H7 (cell line): ENCODE measurements at regions not wholly inside any gene's neighbourhood (a gene's known extent, or its start where the extent isn't known, plus 50 kb on each side); places are given as distances from the start of the nearest gene placed in this dataset.

Experiments
- DNase-seq: peaks from one replicate; pipeline ENCODE4 v3.0.0; 2012
- H3K27me3 ChIP-seq: 2 replicates; pipeline ENCODE4 v1.6.0; 2011; ENCODE audit warnings: mild to moderate bottlenecking, low read length; ENCODE audit not compliant: control insufficient read depth, insufficient read depth
- H3K36me3 ChIP-seq: replicated peaks from 2 replicates; pipeline ENCODE4 v1.5.1; 2011; ENCODE audit warnings: low read length; ENCODE audit not compliant: control insufficient read depth, insufficient read depth
- H3K4me3 ChIP-seq: 2 replicates; pipeline ENCODE4 v1.5.1; 2011; ENCODE audit warnings: low read depth, mild to moderate bottlenecking, control low read depth, low read length, moderate library complexity; ENCODE audit not compliant: insufficient read depth

DNA sequence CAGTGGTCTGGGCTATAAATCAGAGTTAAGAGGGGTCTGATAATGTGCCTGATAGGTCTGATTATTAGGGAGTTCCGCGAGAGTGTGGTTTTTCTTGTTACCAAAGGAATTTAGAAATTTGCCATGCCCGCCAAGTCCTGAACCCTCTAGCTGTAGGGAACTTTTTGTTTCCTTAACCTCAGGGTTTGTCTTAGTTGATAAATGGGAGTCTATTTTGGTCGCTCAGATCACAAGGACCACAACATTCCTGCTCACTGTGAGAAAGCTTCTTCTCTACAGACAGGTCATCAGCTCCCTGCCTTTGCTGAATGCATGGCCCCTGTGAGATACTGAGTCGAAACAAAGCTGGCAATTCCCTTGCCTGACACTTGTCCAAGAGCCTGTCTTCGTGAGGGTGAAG, 497.8 kb downstream of the HS3ST4 start:
- no peaks in the 10 kb centered on the region for H3K27me3 ChIP-seq
- no peaks in the 10 kb centered on the region for H3K36me3 ChIP-seq
- no peak overlapping the region for H3K4me3 ChIP-seq
- no peak for DNase-seq

DNA sequence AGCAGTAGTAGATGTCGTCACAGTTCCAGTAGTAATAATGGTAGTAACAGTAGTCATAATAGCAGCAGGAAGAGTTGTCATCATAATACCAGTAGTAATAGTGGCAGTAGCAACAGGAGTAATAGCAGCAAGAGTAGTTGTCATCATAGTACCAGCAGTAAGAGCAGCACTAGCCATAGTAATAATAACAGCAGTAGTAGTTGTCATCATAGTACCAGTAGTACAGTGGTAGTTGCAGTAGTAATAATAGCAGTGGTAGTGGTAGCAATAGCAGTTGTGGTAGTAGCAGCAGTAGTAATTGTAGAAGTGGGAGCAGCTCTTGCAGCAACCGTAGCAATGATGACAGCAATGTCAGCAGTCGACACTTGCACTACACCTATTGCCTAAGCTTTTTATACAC, 502.8 kb downstream of the HS3ST4 start:
- Histone ChIP-seq H3K4me3 (no peak overlapping the region), H3K27me3 (no peaks in the 10 kb centered on the region), H3K36me3 (no peaks in the 10 kb centered on the region)
- no peak for DNase-seq

- DNase-seq: no peak
- H3K36me3 ChIP-seq: no peaks in the 10 kb centered on the region
Observed at GRCh38 chr16:26195225-26195624, 503.5 kb downstream of the HS3ST4 start.

DNA sequence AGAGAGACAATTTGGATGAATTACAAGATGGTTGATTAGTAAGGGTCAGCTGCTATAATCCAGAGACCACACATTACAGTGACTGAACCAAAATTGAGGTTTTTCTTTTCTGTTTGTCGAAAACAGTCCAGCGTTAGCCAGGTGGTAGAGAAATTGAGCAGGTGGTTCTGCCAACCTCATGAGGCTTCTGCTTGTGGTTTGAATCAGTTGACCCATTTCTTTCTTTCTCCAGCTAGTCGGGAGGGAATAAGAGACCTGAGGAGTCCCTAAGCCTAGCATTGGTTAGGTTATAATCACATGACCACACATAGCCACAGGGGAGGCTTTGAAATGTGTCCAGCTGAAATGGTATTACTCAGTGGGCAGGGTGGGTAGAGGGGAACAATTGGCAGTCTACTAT, 504.6 kb downstream of the HS3ST4 start:
- DNase-seq: no peak
- Histone ChIP-seq H3K27me3 (no peaks in the 10 kb centered on the region), H3K4me3 (no peak overlapping the region)

More at GRCh38 chr16:26195225-26195624, 503.5 kb downstream of the HS3ST4 start:
- H3K4me3 ChIP-seq: no peak overlapping the region
- no peaks in the 10 kb centered on the region for H3K27me3 ChIP-seq

GRCh38 chr16:26196802-26197201, 505.0 kb downstream of the HS3ST4 start:
- DNase-seq: no peak
- no peaks in the 10 kb centered on the region for H3K27me3 ChIP-seq
- no peak overlapping the region for H3K4me3 ChIP-seq
- H3K36me3 ChIP-seq: no peaks in the 10 kb centered on the region

More for the DNA sequence above, 504.6 kb downstream of the HS3ST4 start:
- no peaks in the 10 kb centered on the region for H3K36me3 ChIP-seq

DNA sequence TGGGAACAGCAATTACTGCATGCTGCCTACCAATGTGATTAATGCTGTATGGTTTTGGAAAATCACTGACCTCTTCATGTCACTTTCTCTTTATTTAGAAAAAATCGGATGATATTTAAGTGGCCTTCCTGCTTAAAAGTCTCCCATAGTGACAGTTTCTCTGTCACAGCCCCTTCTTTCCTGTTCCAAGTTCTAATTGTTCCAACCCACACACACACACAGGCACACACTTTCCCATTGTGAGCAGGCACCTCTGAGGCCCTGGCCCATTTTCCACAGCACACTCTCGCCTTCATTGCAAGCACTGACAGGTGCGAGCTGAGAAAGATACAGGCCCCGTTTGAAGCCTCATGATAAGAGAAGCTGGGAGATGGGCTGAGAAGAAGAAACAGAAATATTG, 505.9 kb downstream of the HS3ST4 start:
- H3K27me3 ChIP-seq: no peaks in the 10 kb centered on the region
- no peak overlapping the region for H3K4me3 ChIP-seq
- DNase-seq: no peak
- H3K36me3 ChIP-seq: no peaks in the 10 kb centered on the region

- Histone ChIP-seq H3K4me3 (no peak overlapping the region), H3K27me3 (no peaks in the 10 kb centered on the region), H3K36me3 (no peaks in the 10 kb centered on the region)
- no peak for DNase-seq
Observed at GRCh38 chr16:26198221-26198620, 506.5 kb downstream of the HS3ST4 start.

DNA sequence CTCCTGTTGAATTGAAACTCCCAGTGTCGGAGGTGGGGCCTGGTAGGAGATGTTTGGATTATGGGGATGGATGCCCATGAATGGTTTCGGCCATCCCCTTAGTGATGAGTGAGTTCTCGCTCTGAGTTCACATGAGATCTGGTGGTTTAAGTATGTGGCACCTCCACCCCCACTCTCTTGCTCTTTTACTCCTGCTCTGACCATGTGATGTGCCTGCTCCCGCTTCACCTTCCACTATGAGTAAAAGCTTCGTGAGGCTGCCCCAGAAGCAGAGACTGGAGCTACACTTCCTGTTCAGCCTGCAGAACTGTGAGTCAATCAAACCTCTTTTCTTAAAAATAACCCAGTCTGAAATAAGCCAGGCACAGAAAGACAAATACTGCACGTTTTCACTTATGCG, 512.4 kb downstream of the HS3ST4 start:
- H3K4me3 ChIP-seq: no peak overlapping the region
- H3K36me3 ChIP-seq: no peaks in the 10 kb centered on the region
- no peaks in the 10 kb centered on the region for H3K27me3 ChIP-seq
- DNase-seq: no peak

GRCh38 chr16:26211542-26211941, 519.8 kb downstream of the HS3ST4 start:
- Histone ChIP-seq H3K36me3 (no peaks in the 10 kb centered on the region), H3K27me3 (no peaks in the 10 kb centered on the region), H3K4me3 (no peak overlapping the region)
- no peak for DNase-seq

DNA sequence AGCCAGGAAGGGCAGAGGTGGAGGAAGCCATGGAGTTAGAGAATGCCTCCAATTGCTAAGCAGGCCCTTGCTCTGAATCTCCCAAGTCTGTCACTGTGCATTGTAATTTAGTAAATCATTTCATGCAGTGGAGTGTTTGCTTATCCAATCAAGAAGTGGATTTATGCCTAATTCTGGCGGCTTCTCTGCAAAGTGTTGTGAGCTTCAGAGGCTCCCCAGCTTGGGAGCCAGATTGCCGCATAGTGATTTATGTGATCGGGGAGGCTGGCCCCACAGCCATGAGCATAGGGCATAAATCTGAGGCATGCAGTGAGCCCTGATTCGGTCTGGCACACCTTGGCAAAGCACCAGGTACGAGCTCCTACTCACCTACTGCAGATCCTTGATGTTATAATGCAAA, 520.8 kb downstream of the HS3ST4 start:
- H3K4me3 ChIP-seq: no peak overlapping the region
- no peaks in the 10 kb centered on the region for H3K27me3 ChIP-seq
- H3K36me3 ChIP-seq: no peaks in the 10 kb centered on the region
- DNase-seq: no peak

DNA sequence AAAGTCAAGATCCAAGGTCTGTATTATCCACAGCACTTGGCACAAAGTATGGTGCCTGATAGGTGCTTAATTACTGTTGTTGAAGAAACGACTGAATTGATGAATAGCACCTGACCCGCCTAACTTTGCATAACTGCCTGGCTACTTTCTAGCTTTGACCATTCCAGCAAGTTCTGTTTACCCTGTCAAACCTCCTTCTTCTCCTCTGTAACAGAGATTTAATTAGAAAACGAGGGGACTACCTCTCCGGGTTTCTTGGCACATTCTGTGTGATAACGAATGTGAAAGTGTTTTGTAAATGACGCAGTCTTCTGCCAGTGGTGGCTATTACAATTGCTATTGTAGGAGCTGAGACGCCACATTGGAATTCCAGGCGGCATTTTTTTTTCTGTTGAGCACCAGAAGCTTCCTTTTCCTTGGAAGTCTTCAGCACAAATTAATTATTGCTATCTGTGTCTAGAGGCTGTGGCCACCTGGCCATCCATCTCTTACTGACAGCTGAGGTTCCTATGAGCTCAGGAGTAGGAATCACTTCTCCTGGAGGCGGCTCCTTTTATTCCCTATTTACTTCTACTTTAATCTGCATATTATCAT, 522.9 kb downstream of the HS3ST4 start:
- no peak for DNase-seq
- Histone ChIP-seq H3K4me3 (no peak overlapping the region), H3K27me3 (no peaks in the 10 kb centered on the region), H3K36me3 (no peaks in the 10 kb centered on the region)

DNA sequence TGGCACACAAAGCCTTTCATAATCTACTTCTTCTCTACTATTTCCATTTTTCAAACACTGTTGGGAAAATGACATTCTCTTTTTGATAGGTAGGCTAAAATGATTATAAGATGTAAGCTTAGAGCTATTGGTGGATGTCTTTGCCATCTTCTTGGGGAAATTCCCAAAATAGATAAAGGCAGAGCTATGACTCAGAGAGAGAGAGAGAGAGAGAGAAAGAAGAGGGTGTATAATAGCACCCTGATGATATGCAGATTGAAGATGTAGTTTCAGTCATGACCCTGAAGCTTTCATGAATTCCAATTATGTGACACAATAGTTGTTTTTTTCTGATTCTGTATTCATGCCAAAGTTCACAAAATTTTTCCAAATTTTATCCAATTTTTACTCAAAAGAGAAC, 529.1 kb downstream of the HS3ST4 start:
- peak; percentile 3 for DNase-seq
- Histone ChIP-seq H3K27me3 (no peaks in the 10 kb centered on the region), H3K36me3 (no peaks in the 10 kb centered on the region), H3K4me3 (no peak overlapping the region)

DNA sequence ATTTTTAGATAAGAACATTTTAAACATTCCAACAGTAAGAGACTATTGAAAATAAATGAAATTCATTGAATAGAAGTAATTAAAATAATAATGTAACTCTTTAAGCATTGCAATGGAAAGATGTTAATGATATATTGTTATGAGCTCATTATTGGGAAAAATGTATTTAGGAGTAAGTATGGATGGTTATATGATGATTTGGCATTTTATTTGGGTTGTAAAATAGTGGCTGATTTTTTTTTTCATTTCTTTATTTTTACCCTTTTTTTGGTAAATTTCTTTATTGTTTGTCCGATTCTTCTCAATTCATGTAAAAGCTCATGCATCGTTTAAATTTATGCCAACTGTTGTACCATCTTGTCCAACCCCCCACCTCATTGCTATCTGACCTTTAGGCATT, 539.9 kb downstream of the HS3ST4 start:
- Histone ChIP-seq H3K36me3 (no peaks in the 10 kb centered on the region), H3K27me3 (no peaks in the 10 kb centered on the region), H3K4me3 (no peak overlapping the region)
- no peak for DNase-seq

DNA sequence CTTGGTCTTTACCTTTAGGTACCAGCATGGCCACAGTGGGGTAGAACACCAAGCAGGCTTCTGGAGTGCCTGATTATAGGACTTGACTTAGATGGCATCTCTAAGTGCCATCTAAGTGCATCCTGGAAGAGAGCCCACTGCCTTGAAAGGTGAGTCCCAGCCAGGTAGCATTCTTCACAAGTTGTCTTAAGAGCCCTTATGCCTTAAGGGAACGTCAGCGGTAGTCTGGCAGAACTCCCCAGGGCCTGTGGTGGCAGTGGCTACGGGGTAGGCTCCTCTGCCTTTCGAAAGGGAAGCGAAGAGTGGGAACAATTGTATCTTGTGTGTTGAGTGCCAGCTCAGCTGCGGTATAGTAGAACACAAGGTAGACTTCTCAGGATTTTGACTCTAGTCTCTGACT, 549.0 kb downstream of the HS3ST4 start:
- Histone ChIP-seq H3K27me3 (no peaks in the 10 kb centered on the region), H3K4me3 (no peak overlapping the region), H3K36me3 (no peaks in the 10 kb centered on the region)
- no peak for DNase-seq

DNA sequence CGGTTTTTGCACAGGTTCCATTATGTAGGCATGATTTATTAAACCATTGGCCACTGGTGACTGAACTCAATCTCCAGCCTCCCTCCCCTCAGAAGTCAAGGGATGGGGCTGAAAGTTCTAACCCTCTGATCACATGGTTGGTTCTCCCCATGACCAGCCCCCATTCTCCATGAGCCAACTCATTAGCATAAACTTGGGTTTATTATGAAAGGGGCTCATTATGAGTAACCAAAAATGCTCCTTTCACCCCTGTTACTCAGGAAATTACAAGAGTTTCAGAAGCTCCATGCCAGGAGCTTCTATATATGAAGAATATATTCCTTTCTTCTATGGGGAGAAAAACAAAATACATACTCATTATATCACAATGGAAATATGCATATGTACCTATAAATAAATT, 555.3 kb downstream of the HS3ST4 start:
- DNase-seq: no peak
- Histone ChIP-seq H3K36me3 (no peaks in the 10 kb centered on the region), H3K27me3 (no peaks in the 10 kb centered on the region), H3K4me3 (no peak overlapping the region)

- no peaks in the 10 kb centered on the region for H3K27me3 ChIP-seq
- no peaks in the 10 kb centered on the region for H3K36me3 ChIP-seq
- DNase-seq: no peak
- no peak overlapping the region for H3K4me3 ChIP-seq
Observed at GRCh38 chr16:26252598-26252997, 560.8 kb downstream of the HS3ST4 start.
